ENCODE measurements at regions not wholly inside any gene's neighbourhood (a gene's known extent, or its start where the extent isn't known, plus 50 kb on each side); places are given as distances from the start of the nearest gene placed in this dataset.

- TF ChIP-seq NCOA2 (CRISPR knock-in tag; IDR thresholded peaks at IDR 0.05) (no peak), ZNF10 (CRISPR knock-in tag; IDR thresholded peaks at IDR 0.05; ENCODE audit: borderline replicate concordance, low read depth) (no peak)
Observed at GRCh38 chr3:165549037-165549436, 288.2 kb downstream of the BCHE start (continued).

GRCh38 chr3:165545059-165545458 lies 292.2 kb downstream of the BCHE start:
- FAIRE-seq (no peak), DNase-seq (ENCODE audit: low spot score) (no peak), ATAC-seq (no peak)
- Histone ChIP-seq H3K4me2 (ENCODE audit: low read depth, low read length) (no peak overlapping the region), H3K4me3 (replicated peaks in 1 of 3; ENCODE audit: insufficient read depth in 1 of 3, low read depth in 2 of 3, low read length in 3 of 3) (no peak overlapping the region), H4K20me1 (ENCODE audit: insufficient read depth, low read length) (no peaks in the 10 kb centered on the region), H3K27me3 (ENCODE audit: control insufficient read depth in 1 of 2, insufficient read depth in 2 of 2, low read length in 2 of 2) (no peaks in the 10 kb centered on the region), H2AFZ (ENCODE audit: low read length) (no peak overlapping the region), H3K36me3 (replicated peaks in 1 of 2; ENCODE audit: control insufficient read depth in 1 of 2, insufficient read depth in 2 of 2, low read length in 2 of 2) (no peaks in the 10 kb centered on the region), H3K4me1 (ENCODE audit: insufficient read depth, low read length) (no peaks in the 10 kb centered on the region), H3K79me2 (ENCODE audit: insufficient read depth, low read length) (no peaks in the 10 kb centered on the region), H3K27ac (ENCODE audit: extremely low read length, insufficient read depth, low read length) (no peak overlapping the region), H3K9me3 (ENCODE audit: low read length) (no peaks in the 10 kb centered on the region), H3K9ac (ENCODE audit: insufficient read depth, low read depth, low read length) (no peak overlapping the region)
- in situ Hi-C loops (cut with HindIII; ENCODE audit: extremely low pct_ligation_motif_present, low pct_unique_long_range_greater_than_20kb), result no loop called here
- ChIA-PET CTCF (ENCODE audit: low intra/inter-chr PET ratio, low total read pairs) (no interaction called here), POLR2A (no interaction called here)
- intact Hi-C loops (cut with micrococcal nuclease; ENCODE audit: unreplicated experiment), result no loop called here
- no TSS peak for BruUV-seq (replicated peaks)
- WGBS (ENCODE audit: low lambda C conversion rate), result 38% methylated on average over 4 of the region's 4 CpGs
- no peak for TF ChIP-seq FOXC1 (CRISPR knock-in tag; IDR thresholded peaks at IDR 0.05; ENCODE audit: borderline replicate concordance)

- H3K4me1 ChIP-seq (ENCODE audit: insufficient read depth, low read length), result no peaks in the 10 kb centered on the region
- no TSS peak for BruUV-seq (replicated peaks)
- H2AFZ ChIP-seq (ENCODE audit: low read length), result no peak overlapping the region
- 31% methylated on average over 7 of the region's 7 CpGs for WGBS (ENCODE audit: low lambda C conversion rate)
- DNase-seq (ENCODE audit: low spot score) (no peak), FAIRE-seq (no peak), ATAC-seq (no peak)
- in situ Hi-C loops (cut with HindIII; ENCODE audit: extremely low pct_ligation_motif_present, low pct_unique_long_range_greater_than_20kb), result no loop called here
- H4K20me1 ChIP-seq (ENCODE audit: insufficient read depth, low read length), result no peaks in the 10 kb centered on the region
- H3K9me3 ChIP-seq (ENCODE audit: low read length), result no peaks in the 10 kb centered on the region
- no peaks in the 10 kb centered on the region for H3K36me3 ChIP-seq (replicated peaks in 1 of 2; ENCODE audit: control insufficient read depth in 1 of 2, insufficient read depth in 2 of 2, low read length in 2 of 2)
- ChIA-PET CTCF (ENCODE audit: low intra/inter-chr PET ratio, low total read pairs) (no interaction called here), POLR2A (no interaction called here)
- H3K4me3 ChIP-seq (replicated peaks in 1 of 3; ENCODE audit: insufficient read depth in 1 of 3, low read depth in 2 of 3, low read length in 3 of 3), result no peak overlapping the region
- intact Hi-C loops (cut with micrococcal nuclease; ENCODE audit: unreplicated experiment), result no loop called here
- no peak overlapping the region for H3K4me2 ChIP-seq (ENCODE audit: low read depth, low read length)
- H3K27ac ChIP-seq (ENCODE audit: extremely low read length, insufficient read depth, low read length), result no peak overlapping the region
- H3K79me2 ChIP-seq (ENCODE audit: insufficient read depth, low read length), result no peaks in the 10 kb centered on the region
- H3K9ac ChIP-seq (ENCODE audit: insufficient read depth, low read depth, low read length), result no peak overlapping the region
- TF ChIP-seq PTBP1 (IDR thresholded peaks at IDR 0.05; ENCODE audit: low read depth, low read length, poor library complexity, severe bottlenecking), result no peak
- no peak for TF ChIP-seq ZNF207 (IDR thresholded peaks at IDR 0.05; ENCODE audit: borderline replicate concordance)
- TF ChIP-seq SRF (IDR thresholded peaks at IDR 0.05; ENCODE audit: low read depth, low read length), result no peak
- TF ChIP-seq ZNF629 (CRISPR knock-in tag; conservative IDR thresholded peaks at IDR 0.05), result no peak
- TF ChIP-seq ZNF414 (CRISPR knock-in tag; IDR thresholded peaks at IDR 0.05), result no peak
- no peak for TF ChIP-seq SKI (IDR thresholded peaks at IDR 0.05; ENCODE audit: partially characterized antibody)
- TF ChIP-seq SPEN (CRISPR knock-in tag; IDR thresholded peaks at IDR 0.05; ENCODE audit: low read depth), result no peak
- no peak for TF ChIP-seq U2AF2 (IDR thresholded peaks at IDR 0.05; ENCODE audit: low read depth, low read length)
- TF ChIP-seq JUNB (CRISPR knock-in tag; IDR thresholded peaks at IDR 0.05; ENCODE audit: borderline replicate concordance), result no peak
- no peak for TF ChIP-seq MAZ (IDR thresholded peaks at IDR 0.05; ENCODE audit: borderline replicate concordance, low read depth, low read length)
- TF ChIP-seq MAZ (CRISPR knock-in tag; IDR thresholded peaks at IDR 0.05; ENCODE audit: low read depth), result no peak
- H3K27me3 ChIP-seq (ENCODE audit: control insufficient read depth in 1 of 2, insufficient read depth in 2 of 2, low read length in 2 of 2), result no peaks in the 10 kb centered on the region
Observed at GRCh38 chr3:165544432-165544831, 292.8 kb downstream of the BCHE start.
